ENCODE measurements at regions not wholly inside any gene's neighbourhood (a gene's known extent, or its start where the extent isn't known, plus 50 kb on each side); places are given as distances from the start of the nearest gene placed in this dataset.

- TF ChIP-seq GATA2 (IDR thresholded peaks at IDR 0.05; ENCODE audit: low read depth, low read length) (no peak), GATA3 (IDR thresholded peaks at IDR 0.05; ENCODE audit: low read depth, low read length) (no peak)
Measured at GRCh38 chr15:39025321-39025720, 460.7 kb upstream of the RASGRP1 start.

GRCh38 chr15:39025881-39026280 lies 461.3 kb upstream of the RASGRP1 start:
- no peak for TF ChIP-seq GATA3 (IDR thresholded peaks at IDR 0.05; ENCODE audit: low read depth, low read length)
- peak; percentile 38; the same call in 1 of the 2 replicates for TF ChIP-seq GATA2 (IDR thresholded peaks at IDR 0.05; ENCODE audit: low read depth, low read length)

- TF ChIP-seq GATA2 (IDR thresholded peaks at IDR 0.05; ENCODE audit: low read depth, low read length): no peak
- TF ChIP-seq GATA3 (IDR thresholded peaks at IDR 0.05; ENCODE audit: low read depth, low read length): no peak
Measured at GRCh38 chr15:39028069-39028468, 463.5 kb upstream of the RASGRP1 start.

GRCh38 chr15:39029741-39030140 lies 465.1 kb upstream of the RASGRP1 start:
- TF ChIP-seq GATA3 (IDR thresholded peaks at IDR 0.05; ENCODE audit: low read depth, low read length): no peak
- no peak for TF ChIP-seq GATA2 (IDR thresholded peaks at IDR 0.05; ENCODE audit: low read depth, low read length)

GRCh38 chr15:39030291-39031070 lies 465.9 kb upstream of the RASGRP1 start:
- TF ChIP-seq GATA2 (IDR thresholded peaks at IDR 0.05; ENCODE audit: low read depth, low read length): no peak
- TF ChIP-seq GATA3 (IDR thresholded peaks at IDR 0.05; ENCODE audit: low read depth, low read length): no peak

GRCh38 chr15:39031596-39031995 lies 467.0 kb upstream of the RASGRP1 start:
- no peak for TF ChIP-seq GATA3 (IDR thresholded peaks at IDR 0.05; ENCODE audit: low read depth, low read length)
- TF ChIP-seq GATA2 (IDR thresholded peaks at IDR 0.05; ENCODE audit: low read depth, low read length): no peak

GRCh38 chr15:39034816-39035215 lies 470.2 kb upstream of the RASGRP1 start:
- TF ChIP-seq GATA3 (IDR thresholded peaks at IDR 0.05; ENCODE audit: low read depth, low read length): no peak
- TF ChIP-seq GATA2 (IDR thresholded peaks at IDR 0.05; ENCODE audit: low read depth, low read length): no peak

GRCh38 chr15:39040861-39041260 lies 476.2 kb upstream of the RASGRP1 start:
- TF ChIP-seq GATA3 (IDR thresholded peaks at IDR 0.05; ENCODE audit: low read depth, low read length) (no peak), GATA2 (IDR thresholded peaks at IDR 0.05; ENCODE audit: low read depth, low read length) (no peak)

GRCh38 chr15:39041979-39042495 lies 477.4 kb upstream of the RASGRP1 start:
- no peak for TF ChIP-seq GATA3 (IDR thresholded peaks at IDR 0.05; ENCODE audit: low read depth, low read length)
- no peak for TF ChIP-seq GATA2 (IDR thresholded peaks at IDR 0.05; ENCODE audit: low read depth, low read length)

- TF ChIP-seq GATA2 (IDR thresholded peaks at IDR 0.05; ENCODE audit: low read depth, low read length): no peak
- TF ChIP-seq GATA3 (IDR thresholded peaks at IDR 0.05; ENCODE audit: low read depth, low read length): no peak
Measured at GRCh38 chr15:39051626-39052322, 487.2 kb upstream of the RASGRP1 start.

- TF ChIP-seq GATA2 (IDR thresholded peaks at IDR 0.05; ENCODE audit: low read depth, low read length) (no peak), GATA3 (IDR thresholded peaks at IDR 0.05; ENCODE audit: low read depth, low read length) (no peak)
Measured at GRCh38 chr15:39052323-39052705, 487.7 kb upstream of the RASGRP1 start.

GRCh38 chr15:39053480-39053879 lies 488.9 kb upstream of the RASGRP1 start:
- TF ChIP-seq GATA3 (IDR thresholded peaks at IDR 0.05; ENCODE audit: low read depth, low read length) (no peak), GATA2 (IDR thresholded peaks at IDR 0.05; ENCODE audit: low read depth, low read length) (no peak)

- no peak for TF ChIP-seq GATA2 (IDR thresholded peaks at IDR 0.05; ENCODE audit: low read depth, low read length)
- no peak for TF ChIP-seq GATA3 (IDR thresholded peaks at IDR 0.05; ENCODE audit: low read depth, low read length)
Measured at GRCh38 chr15:39054128-39054732, 489.6 kb upstream of the RASGRP1 start.

GRCh38 chr15:39056357-39056756 lies 491.7 kb upstream of the RASGRP1 start:
- TF ChIP-seq GATA2 (IDR thresholded peaks at IDR 0.05; ENCODE audit: low read depth, low read length) (no peak), GATA3 (IDR thresholded peaks at IDR 0.05; ENCODE audit: low read depth, low read length) (no peak)

Measured in SH-SY5Y (cell line).